Activated CD4-positive, alpha-beta T cell treated with anti-CD3 and anti-CD28 coated beads, Interleukin-10, Interleukin-2, amounts not matched to agents 100 ng/mL and 50 ng/mL, durations not matched to agents 16 hours and 8 hours (primary cell): ENCODE measurements at regions not wholly inside any gene's neighbourhood (a gene's known extent, or its start where the extent isn't known, plus 50 kb on each side); places are given as distances from the start of the nearest gene placed in this dataset.

Experiments
- DNase-seq: peaks from one replicate; pipeline ENCODE4 v3.0.0-alpha.2; 2020

- no peak for DNase-seq
Measured at GRCh38 chr14:101500681-101501080, 60.6 kb upstream of the DIO3 start.

GRCh38 chr14:101501341-101501740 lies 60.0 kb upstream of the DIO3 start:
- no peak for DNase-seq

- DNase-seq = no peak
Measured at GRCh38 chr14:101501858-101502615, 59.3 kb upstream of the DIO3 start.

- no peak for DNase-seq
Measured at GRCh38 chr14:101502761-101503392, 58.4 kb upstream of the DIO3 start.

GRCh38 chr14:101503431-101504095 lies 57.7 kb upstream of the DIO3 start:
- no peak for DNase-seq

- DNase-seq = no peak
Measured at GRCh38 chr14:101504096-101504948, 57.0 kb upstream of the DIO3 start.

GRCh38 chr14:101505236-101505970 lies 55.9 kb upstream of the DIO3 start:
- DNase-seq = no peak

GRCh38 chr14:101506211-101506925 lies 54.9 kb upstream of the DIO3 start:
- DNase-seq = no peak

- no peak for DNase-seq
Measured at GRCh38 chr14:101506926-101507835, 54.1 kb upstream of the DIO3 start.

- no peak for DNase-seq
Measured at GRCh38 chr14:101507836-101508150, 53.5 kb upstream of the DIO3 start.

- DNase-seq = no peak
Measured at GRCh38 chr14:101508196-101508947, 52.9 kb upstream of the DIO3 start.

- no peak for DNase-seq
Measured at GRCh38 chr14:101508948-101509729, 52.2 kb upstream of the DIO3 start.

GRCh38 chr14:101509730-101510371 lies 51.4 kb upstream of the DIO3 start:
- no peak for DNase-seq

GRCh38 chr14:101511199-101511598 lies 50.1 kb upstream of the DIO3 start:
- no peak for DNase-seq
